ENCODE measurements at regions not wholly inside any gene's neighbourhood (a gene's known extent, or its start where the extent isn't known, plus 50 kb on each side); places are given as distances from the start of the nearest gene placed in this dataset.
"Not testable (repeated sequence)": the region's sequence is repeated elsewhere in the genome, so short reads cannot be mapped to it uniquely, and the experiment has no call there.

GRCh38 chr13:34738254-34738992 lies 203.6 kb upstream of the NBEA start:
- H3K27me3 ChIP-seq (ENCODE audit: insufficient read depth, low read length), result no peaks in the 10 kb centered on the region

DNA sequence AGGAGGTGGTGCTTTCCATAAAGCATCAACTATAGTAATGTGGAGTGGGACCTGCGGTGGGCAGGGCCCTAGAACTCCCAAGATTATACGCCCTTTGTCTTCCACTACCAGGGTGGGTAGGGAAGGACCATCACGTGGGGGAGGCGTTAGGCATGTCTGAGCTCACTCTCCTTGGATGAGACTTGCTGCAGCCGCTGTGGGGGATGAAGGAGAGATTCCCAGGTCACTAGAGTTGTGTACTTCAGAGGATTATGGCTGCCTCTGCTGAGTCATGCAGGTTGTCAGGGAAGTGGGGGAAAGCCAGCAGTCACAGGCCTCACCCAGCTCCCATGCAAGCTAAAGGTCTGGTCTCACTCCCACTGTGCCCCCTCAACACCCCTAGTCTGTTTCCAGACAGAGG lies 195.0 kb upstream of the NBEA start:
- peaks cover 23% of the 10 kb centered on the region for H3K4me1 ChIP-seq (ENCODE audit: insufficient read depth, low read length)
- WGBS, result 86% methylated on average over 5 of the region's 5 CpGs
- not testable (repeated sequence) for H3K9me3 ChIP-seq (ENCODE audit: insufficient read depth, low read depth, low read length); H3K4me3 ChIP-seq (ENCODE audit: low read length); H3K27ac ChIP-seq (ENCODE audit: low read depth, low read length); H3K27me3 ChIP-seq (ENCODE audit: insufficient read depth, low read length); H3K9ac ChIP-seq (ENCODE audit: low read depth, low read length); H3K36me3 ChIP-seq (ENCODE audit: insufficient read depth, low read length)

More at GRCh38 chr13:34738254-34738992, 203.6 kb upstream of the NBEA start:
- H3K4me3 ChIP-seq (ENCODE audit: low read length), result no peak overlapping the region
- no peaks in the 10 kb centered on the region; the same call in 1 of the 2 replicates for H3K4me1 ChIP-seq (ENCODE audit: insufficient read depth, low read length)
- no peak overlapping the region for H3K9ac ChIP-seq (ENCODE audit: low read depth, low read length)
- 90% methylated on average over 7 of the region's 7 CpGs for WGBS
- H3K36me3 ChIP-seq (ENCODE audit: insufficient read depth, low read length), result no peaks in the 10 kb centered on the region
- no peaks in the 10 kb centered on the region for H3K9me3 ChIP-seq (ENCODE audit: insufficient read depth, low read depth, low read length)
- no peak overlapping the region for H3K27ac ChIP-seq (ENCODE audit: low read depth, low read length)

DNA sequence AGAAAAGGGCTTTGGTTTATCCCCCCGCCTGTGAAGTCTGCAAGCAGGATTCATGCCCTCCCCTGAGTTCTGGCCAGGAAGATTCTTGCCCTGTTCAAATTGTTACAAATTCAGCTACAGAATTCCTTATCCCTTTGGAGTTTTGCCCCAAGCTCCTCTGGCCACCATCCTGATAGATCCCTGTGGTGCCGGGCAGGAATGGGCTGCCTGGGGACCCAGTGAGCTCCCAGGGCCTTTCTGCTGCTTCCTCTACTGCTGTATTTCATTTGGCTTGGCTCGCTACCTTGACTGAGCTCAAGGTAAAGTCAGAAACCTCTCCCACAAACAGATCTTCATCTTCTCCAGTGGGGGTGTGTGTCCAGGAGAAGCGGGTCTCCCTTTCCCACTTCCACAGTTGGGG lies 194.6 kb upstream of the NBEA start:
- Histone ChIP-seq H3K36me3 (ENCODE audit: insufficient read depth, low read length) (no peaks in the 10 kb centered on the region), H3K9ac (ENCODE audit: low read depth, low read length) (no peak overlapping the region), H3K27me3 (ENCODE audit: insufficient read depth, low read length) (no peaks in the 10 kb centered on the region), H3K4me1 (ENCODE audit: insufficient read depth, low read length) (peaks cover 23% of the 10 kb centered on the region), H3K27ac (ENCODE audit: low read depth, low read length) (no peak overlapping the region), H3K9me3 (ENCODE audit: insufficient read depth, low read depth, low read length) (no peaks in the 10 kb centered on the region), H3K4me3 (ENCODE audit: low read length) (no peak overlapping the region)
- WGBS, result 94% methylated on average over 4 of the region's 4 CpGs

DNA sequence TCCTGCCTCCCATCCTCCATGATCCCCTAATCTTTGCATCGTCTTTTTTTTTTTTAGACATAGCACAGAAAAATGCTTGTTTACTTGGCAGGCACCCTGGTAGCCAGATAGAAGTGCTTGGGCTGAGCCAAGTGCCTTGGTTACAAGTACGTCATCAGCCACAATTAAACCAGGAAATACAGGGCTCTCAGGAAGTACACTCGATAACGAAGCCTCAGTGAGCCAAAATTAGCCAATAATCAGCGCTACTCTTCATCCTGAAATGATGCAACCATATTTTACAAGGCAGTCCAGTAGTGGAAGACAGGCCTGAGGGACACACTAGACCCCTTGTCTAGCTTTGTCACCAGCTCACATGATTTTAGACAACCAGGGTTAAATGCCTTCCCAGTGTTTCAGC lies 194.0 kb upstream of the NBEA start:
- Histone ChIP-seq H3K36me3 (ENCODE audit: insufficient read depth, low read length) (no peaks in the 10 kb centered on the region), H3K4me3 (ENCODE audit: low read length) (no peak overlapping the region), H3K27me3 (ENCODE audit: insufficient read depth, low read length) (no peaks in the 10 kb centered on the region), H3K4me1 (ENCODE audit: insufficient read depth, low read length) (peaks cover 23% of the 10 kb centered on the region), H3K27ac (ENCODE audit: low read depth, low read length) (no peak overlapping the region), H3K9ac (ENCODE audit: low read depth, low read length) (no peak overlapping the region), H3K9me3 (ENCODE audit: insufficient read depth, low read depth, low read length) (no peaks in the 10 kb centered on the region)
- 94% methylated on average over 5 of the region's 5 CpGs for WGBS

GRCh38 chr13:34748596-34748995 lies 193.5 kb upstream of the NBEA start:
- Histone ChIP-seq H3K4me3 (ENCODE audit: low read length) (no peak overlapping the region), H3K9me3 (ENCODE audit: insufficient read depth, low read depth, low read length) (no peaks in the 10 kb centered on the region), H3K4me1 (ENCODE audit: insufficient read depth, low read length) (peaks cover 23% of the 10 kb centered on the region), H3K27me3 (ENCODE audit: insufficient read depth, low read length) (no peaks in the 10 kb centered on the region), H3K9ac (ENCODE audit: low read depth, low read length) (no peak overlapping the region), H3K36me3 (ENCODE audit: insufficient read depth, low read length) (no peaks in the 10 kb centered on the region), H3K27ac (ENCODE audit: low read depth, low read length) (no peak overlapping the region)
- 97% methylated on average over 1 of the region's 1 CpG for WGBS

DNA sequence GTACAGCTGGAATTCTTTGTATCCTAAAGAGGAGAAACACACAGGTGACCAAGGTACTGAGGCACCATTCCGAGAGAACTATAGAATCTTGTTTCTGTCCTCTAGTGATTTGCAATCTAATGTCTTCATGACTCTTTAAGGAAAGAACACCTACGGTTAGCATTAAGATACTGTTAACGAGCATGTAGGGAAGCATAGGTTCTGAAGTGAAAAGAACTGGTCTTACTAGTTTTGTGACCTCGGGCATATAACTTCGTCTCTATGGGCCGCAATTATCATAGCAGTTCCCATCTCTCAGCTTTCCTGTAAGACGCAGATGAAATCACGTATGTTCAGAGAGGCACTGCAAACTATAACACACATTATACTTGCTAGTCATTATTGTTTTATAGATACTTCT lies 193.0 kb upstream of the NBEA start:
- Histone ChIP-seq H3K4me1 (ENCODE audit: insufficient read depth, low read length) (peaks cover 23% of the 10 kb centered on the region), H3K4me3 (ENCODE audit: low read length) (no peak overlapping the region), H3K9ac (ENCODE audit: low read depth, low read length) (no peak overlapping the region), H3K27me3 (ENCODE audit: insufficient read depth, low read length) (no peaks in the 10 kb centered on the region), H3K36me3 (ENCODE audit: insufficient read depth, low read length) (no peaks in the 10 kb centered on the region), H3K9me3 (ENCODE audit: insufficient read depth, low read depth, low read length) (no peaks in the 10 kb centered on the region), H3K27ac (ENCODE audit: low read depth, low read length) (no peak overlapping the region)
- WGBS, result 91% methylated on average over 8 of the region's 8 CpGs

DNA sequence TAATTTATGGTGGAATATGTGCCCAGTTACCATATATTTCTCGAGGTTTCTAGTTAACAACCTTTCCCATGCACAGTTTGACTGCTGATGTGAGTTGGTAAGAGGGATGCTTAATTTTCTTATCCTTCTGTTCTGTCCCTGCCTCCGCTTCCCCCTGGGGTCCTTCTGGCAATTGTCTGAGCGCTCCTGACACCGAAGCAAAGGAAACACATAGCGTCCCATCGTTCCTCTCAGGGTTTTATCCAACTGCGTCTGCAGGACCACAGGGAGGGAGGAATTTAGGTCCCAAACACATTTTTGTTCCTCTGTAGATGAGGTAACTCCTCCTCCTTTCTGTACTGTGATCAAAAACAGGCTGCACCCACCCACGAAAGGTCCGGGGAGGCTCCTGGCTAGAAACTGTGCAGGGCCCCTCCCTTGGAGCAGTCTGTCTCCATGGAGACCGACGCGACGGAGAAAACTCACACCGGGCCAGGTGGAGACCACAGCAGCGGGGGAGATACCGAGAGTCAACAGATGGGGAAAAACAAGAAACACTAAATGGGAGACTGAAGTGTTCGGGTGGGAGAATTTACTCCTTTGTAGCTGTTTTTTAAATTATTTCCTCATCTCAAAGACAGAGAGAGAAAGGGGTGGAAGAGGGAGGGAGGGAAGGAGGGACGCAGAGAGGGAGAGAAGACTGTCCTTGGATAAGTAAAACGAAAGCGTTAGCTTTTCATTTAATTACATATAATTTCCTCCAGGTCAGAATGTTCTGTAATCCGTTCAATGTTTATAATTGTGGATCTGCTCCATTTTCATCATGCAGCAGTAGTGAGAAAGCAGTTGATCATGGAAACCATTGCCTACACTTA lies 191.8 kb upstream of the NBEA start:
- WGBS, result 56% methylated on average over 19 of the region's 21 CpGs
- Histone ChIP-seq H3K9me3 (ENCODE audit: insufficient read depth, low read depth, low read length) (no peaks in the 10 kb centered on the region), H3K27me3 (ENCODE audit: insufficient read depth, low read length) (no peaks in the 10 kb centered on the region), H3K4me3 (ENCODE audit: low read length) (peak overlapping the region; percentile 47), H3K36me3 (ENCODE audit: insufficient read depth, low read length) (no peaks in the 10 kb centered on the region), H3K27ac (ENCODE audit: low read depth, low read length) (no peak overlapping the region), H3K4me1 (ENCODE audit: insufficient read depth, low read length) (peaks cover 23% of the 10 kb centered on the region), H3K9ac (ENCODE audit: low read depth, low read length) (no peak overlapping the region)

DNA sequence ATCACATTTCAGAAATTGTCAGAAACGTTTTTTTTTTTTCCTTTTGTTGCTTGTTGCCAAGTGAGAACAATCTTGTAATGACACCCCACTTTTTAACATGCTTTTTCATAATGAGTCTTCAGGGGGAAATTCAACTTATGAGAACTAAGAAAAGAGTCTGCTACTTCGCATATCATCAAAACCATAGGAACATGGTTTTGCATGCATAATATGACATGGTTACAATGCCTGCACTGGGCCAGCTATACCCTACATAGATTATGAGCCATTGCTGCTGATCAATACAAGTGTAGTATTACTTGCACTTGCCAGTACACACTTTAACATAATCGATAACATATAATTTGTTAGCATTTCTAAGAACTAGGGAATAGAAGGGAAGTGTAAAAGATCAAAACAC lies 191.0 kb upstream of the NBEA start:
- Histone ChIP-seq H3K4me1 (ENCODE audit: insufficient read depth, low read length) (peaks cover 23% of the 10 kb centered on the region), H3K9ac (ENCODE audit: low read depth, low read length) (no peak overlapping the region), H3K4me3 (ENCODE audit: low read length) (no peak overlapping the region), H3K36me3 (ENCODE audit: insufficient read depth, low read length) (no peaks in the 10 kb centered on the region), H3K27ac (ENCODE audit: low read depth, low read length) (no peak overlapping the region), H3K27me3 (ENCODE audit: insufficient read depth, low read length) (no peaks in the 10 kb centered on the region), H3K9me3 (ENCODE audit: insufficient read depth, low read depth, low read length) (no peaks in the 10 kb centered on the region)
- WGBS, result 100% methylated on average over 2 of the region's 3 CpGs

DNA sequence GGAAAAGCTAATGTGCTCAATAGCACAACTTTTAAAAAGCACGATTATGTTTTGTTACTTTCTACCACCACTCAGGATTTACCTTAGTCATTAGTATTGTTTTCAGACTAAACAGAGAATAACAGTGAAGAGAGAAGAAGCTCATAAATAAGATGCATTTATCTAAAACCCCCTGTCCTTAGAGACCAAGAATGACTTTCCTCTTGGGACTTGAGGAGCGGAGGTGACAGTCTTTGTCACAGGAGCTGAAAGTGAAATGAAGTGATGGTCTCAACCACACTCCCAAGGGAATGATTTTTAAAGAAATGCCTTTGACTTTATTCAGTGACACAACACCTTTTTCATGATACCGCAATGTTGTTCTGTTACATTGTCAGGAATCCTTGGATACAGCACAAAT lies 190.6 kb upstream of the NBEA start:
- no peak overlapping the region for H3K27ac ChIP-seq (ENCODE audit: low read depth, low read length)
- no peaks in the 10 kb centered on the region for H3K27me3 ChIP-seq (ENCODE audit: insufficient read depth, low read length)
- WGBS, result 96% methylated on average over 3 of the region's 3 CpGs
- H3K36me3 ChIP-seq (ENCODE audit: insufficient read depth, low read length), result no peaks in the 10 kb centered on the region
- no peaks in the 10 kb centered on the region for H3K9me3 ChIP-seq (ENCODE audit: insufficient read depth, low read depth, low read length)
- peaks cover 23% of the 10 kb centered on the region for H3K4me1 ChIP-seq (ENCODE audit: insufficient read depth, low read length)
- H3K9ac ChIP-seq (ENCODE audit: low read depth, low read length), result no peak overlapping the region
- no peak overlapping the region for H3K4me3 ChIP-seq (ENCODE audit: low read length)

- Histone ChIP-seq H3K9me3 (ENCODE audit: insufficient read depth, low read depth, low read length) (no peaks in the 10 kb centered on the region), H3K27ac (ENCODE audit: low read depth, low read length) (no peak overlapping the region), H3K4me3 (ENCODE audit: low read length) (no peak overlapping the region), H3K4me1 (ENCODE audit: insufficient read depth, low read length) (peaks cover 23% of the 10 kb centered on the region), H3K36me3 (ENCODE audit: insufficient read depth, low read length) (no peaks in the 10 kb centered on the region), H3K9ac (ENCODE audit: low read depth, low read length) (no peak overlapping the region), H3K27me3 (ENCODE audit: insufficient read depth, low read length) (no peaks in the 10 kb centered on the region)
- WGBS, result 92% methylated on average over 11 of the region's 11 CpGs
Observed at GRCh38 chr13:34752283-34752960, 189.6 kb upstream of the NBEA start.

DNA sequence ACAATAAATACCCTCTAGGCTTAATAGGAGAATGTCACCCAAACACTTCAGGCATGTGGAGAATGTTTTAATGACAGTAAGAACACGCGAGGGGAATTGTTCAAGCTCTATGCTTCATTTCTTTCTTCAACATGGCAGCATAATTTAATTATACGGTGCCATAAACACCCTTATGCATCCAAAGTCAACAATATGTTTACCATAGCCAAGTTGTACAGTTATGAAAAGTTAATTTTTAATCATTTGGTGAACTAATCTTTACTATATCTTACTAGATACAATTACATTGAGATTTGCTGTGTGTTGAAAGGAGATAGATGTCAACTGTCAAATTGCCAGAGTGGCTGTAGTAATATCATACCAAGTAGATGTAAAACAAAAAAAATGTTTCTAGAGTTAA lies 185.9 kb upstream of the NBEA start:
- H3K9ac ChIP-seq (ENCODE audit: low read depth, low read length), result no peak overlapping the region
- 95% methylated on average over 3 of the region's 3 CpGs for WGBS
- no peak overlapping the region for H3K4me3 ChIP-seq (ENCODE audit: low read length)
- no peaks in the 10 kb centered on the region for H3K36me3 ChIP-seq (ENCODE audit: insufficient read depth, low read length)
- no peak overlapping the region for H3K27ac ChIP-seq (ENCODE audit: low read depth, low read length)
- H3K4me1 ChIP-seq (ENCODE audit: insufficient read depth, low read length), result no peaks in the 10 kb centered on the region
- no peaks in the 10 kb centered on the region for H3K9me3 ChIP-seq (ENCODE audit: insufficient read depth, low read depth, low read length)
- H3K27me3 ChIP-seq (ENCODE audit: insufficient read depth, low read length), result no peaks in the 10 kb centered on the region
